DMS153 (cell line): ENCODE measurements at regions not wholly inside any gene's neighbourhood (a gene's known extent, or its start where the extent isn't known, plus 50 kb on each side); places are given as distances from the start of the nearest gene placed in this dataset.
A peak's percentile ranks its signal among the peaks of the same experiment; 100 is the strongest.

ENCODE experiments used
- DNase-seq: peaks from one replicate; lab custom pipeline; 2025; lab: John Stamatoyannopoulos, UW

DNA sequence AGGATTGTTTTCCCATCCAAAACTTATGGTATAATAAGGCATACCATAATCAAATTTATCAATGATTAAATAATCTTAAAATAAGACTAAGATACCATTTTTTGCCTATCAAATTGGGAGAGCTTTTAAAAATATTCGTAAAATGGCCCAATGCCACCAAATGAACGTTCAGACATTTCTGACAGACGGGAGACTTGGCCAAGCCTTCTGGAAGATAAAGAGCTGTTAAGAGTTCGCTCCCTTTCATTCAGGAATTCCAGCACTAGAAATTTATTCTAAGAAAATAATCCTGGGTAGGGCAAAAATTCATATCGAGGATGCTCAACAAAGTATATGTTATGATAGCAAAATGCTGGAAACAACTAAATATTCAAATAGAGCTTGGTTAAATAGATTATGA is 85.6 kb upstream of the NEO1 start:
- DNase-seq: no peak

DNA sequence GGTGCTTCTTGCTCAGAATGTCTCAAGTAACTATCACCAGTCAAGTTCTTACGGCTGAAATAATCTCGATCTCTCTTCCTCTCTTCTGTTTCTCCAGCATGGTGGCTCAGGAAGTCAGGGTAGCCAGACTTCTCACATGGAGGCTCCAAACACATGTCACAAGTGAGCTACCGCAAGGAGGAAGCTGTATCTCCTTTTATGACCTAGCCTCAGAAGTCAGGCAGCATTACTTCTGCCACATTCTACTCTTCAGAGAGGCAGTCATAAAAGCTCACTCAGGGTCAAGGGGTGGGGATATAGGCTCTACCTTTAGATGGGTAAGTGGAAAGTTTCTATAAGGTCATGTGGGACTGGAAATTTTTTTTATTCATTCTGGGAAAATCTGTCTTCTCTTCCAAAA is 86.6 kb upstream of the NEO1 start:
- DNase-seq: no peak

- no peak for DNase-seq
These were observed 87.7 kb upstream of the NEO1 start for GRCh38 chr15:72964542-72964941.

DNA sequence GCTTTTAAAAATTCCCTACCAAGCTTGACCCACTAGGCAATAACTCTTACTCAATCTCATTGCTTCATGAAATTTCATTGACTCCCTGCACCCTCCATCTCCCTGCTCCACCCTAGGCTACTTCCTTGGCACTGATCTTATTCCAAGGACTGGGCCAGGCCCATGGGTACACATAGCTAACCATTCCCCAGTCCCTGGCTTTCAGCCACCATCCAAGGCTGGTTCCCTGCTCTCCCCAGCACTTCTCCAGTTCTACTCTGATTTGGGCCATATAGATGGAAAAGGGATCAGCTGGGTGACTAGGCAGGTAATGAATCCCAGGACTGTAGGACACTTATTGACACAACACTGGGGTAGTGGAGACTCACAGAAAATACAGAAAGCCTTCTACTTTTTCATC is 88.1 kb upstream of the NEO1 start:
- no peak for DNase-seq

DNA sequence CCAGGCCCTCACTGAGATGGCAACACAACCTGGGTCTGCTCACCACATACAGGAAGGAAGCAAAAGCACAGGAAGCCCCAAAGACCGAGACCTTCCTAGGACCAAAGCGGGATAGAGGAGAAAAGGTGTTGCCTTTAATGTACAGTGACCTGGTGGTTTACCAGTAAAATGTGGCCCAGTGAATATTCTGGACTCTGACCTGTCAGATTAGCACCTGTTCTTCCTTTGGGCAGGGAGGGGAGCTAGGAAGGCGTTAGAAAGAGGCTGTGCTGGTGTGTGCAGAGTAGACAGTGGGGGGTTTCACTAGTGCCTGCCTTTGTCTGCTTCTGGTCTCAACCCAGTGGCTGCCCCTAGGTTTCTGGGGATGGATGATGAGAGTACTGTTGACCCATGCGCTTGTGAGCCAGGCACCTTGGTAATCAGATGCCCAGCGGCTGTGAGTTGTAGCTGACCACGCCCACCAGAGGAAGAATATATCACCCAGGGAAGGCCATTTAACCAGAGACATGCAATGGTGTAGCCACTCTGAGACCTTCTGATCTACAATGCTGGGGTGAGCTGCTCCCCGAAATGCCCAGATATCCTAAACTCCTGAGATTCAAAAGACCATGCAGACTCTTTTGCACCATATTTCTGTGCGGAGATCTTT is 90.1 kb upstream of the NEO1 start:
- no peak for DNase-seq

GRCh38 chr15:72961346-72961745 is 90.9 kb upstream of the NEO1 start:
- no peak for DNase-seq

- no peak for DNase-seq
These were observed 93.6 kb upstream of the NEO1 start for GRCh38 chr15:72958634-72959033.

DNA sequence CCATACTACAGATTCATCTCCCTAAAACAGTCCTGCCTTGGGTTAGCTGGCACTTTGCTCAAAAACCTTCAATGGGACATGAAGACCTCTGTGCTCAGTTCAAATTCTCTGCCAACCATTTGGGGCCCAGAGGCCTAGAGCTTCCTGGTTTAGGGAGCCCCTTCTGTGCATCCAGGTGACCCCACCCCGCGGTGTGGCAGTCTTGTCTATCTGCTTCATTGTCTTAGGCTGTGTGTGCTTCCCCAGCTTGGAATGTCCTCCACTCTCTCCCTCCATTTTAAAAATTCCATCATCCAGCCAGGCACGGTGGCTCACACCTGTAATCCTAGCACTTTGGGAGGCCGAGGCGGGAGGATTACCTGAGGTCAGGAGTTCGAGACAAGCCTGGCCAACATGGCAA is 99.0 kb upstream of the NEO1 start:
- no peak for DNase-seq

- no peak for DNase-seq
These were observed 100.1 kb upstream of the NEO1 start for GRCh38 chr15:72952151-72952550.

GRCh38 chr15:72948662-72949061 is 103.6 kb upstream of the NEO1 start:
- DNase-seq: no peak

GRCh38 chr15:72947709-72948108 is 104.6 kb upstream of the NEO1 start:
- DNase-seq: no peak

DNA sequence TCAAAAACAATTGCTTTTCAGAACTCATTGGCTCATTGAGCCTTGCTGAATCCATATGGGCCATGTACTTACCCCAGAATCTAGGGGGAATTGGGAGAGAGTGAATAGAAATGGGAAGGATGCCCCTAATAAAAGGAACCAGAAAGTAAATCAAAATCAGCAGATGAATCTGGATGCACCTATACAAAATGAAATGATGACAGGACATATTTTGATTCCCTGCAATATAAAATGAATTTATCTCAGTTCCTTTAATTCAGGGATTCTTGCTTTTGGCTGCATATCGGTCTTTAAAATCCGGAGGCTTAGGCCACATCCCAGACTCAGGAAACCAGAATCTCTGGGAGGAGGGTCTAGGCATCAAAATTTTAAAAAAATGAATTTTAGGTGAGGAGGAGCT is 107.7 kb upstream of the NEO1 start:
- no peak for DNase-seq

- peak; percentile 0 for DNase-seq
These were observed 112.0 kb upstream of the NEO1 start for GRCh38 chr15:72940229-72940622.

- no peak for DNase-seq
These were observed 112.6 kb upstream of the NEO1 start for GRCh38 chr15:72939514-72940228.

- DNase-seq: no peak
These were observed 115.3 kb upstream of the NEO1 start for GRCh38 chr15:72936691-72937679.

DNA sequence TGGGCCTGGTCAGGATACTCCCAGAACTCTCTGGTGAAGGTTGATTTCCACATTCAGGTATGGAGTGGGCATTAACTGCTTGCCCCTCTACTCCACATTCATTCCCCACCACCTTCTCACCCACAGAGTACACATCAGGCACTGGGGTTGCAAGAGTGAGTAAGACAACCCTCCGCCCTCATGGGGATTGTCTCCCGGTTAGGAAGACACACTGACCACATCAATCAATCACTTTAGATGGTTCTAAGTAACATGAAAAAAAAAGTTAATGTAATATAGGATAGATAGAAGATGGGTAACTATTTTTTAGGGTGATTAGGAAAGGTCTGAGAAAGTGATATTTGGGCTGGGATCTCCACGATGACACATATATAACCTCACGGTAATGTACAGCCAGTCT is 116.0 kb upstream of the NEO1 start:
- DNase-seq: no peak

- DNase-seq: no peak
These were observed 116.7 kb upstream of the NEO1 start for GRCh38 chr15:72935521-72935920.

DNA sequence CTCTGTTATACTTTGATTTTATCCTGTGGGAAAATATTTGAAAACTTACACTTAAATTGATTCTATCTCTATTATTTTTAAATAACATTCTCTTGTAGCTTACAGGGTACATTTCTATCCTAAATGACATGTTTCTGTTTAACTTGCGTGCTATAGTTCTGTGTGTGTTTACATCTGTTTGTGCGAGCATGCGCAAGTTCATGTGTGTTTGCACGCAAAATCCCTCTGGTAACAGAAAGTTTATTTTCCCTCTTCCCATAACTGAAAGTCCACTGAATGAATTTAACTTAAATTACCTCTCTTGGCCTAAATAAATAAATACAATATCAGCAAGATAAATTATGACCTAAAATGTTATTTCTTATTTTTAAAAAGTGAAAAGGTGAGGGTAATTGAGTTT is 117.3 kb upstream of the NEO1 start:
- no peak for DNase-seq

- no peak for DNase-seq
These were observed 118.3 kb upstream of the NEO1 start for GRCh38 chr15:72933976-72934375.

DNA sequence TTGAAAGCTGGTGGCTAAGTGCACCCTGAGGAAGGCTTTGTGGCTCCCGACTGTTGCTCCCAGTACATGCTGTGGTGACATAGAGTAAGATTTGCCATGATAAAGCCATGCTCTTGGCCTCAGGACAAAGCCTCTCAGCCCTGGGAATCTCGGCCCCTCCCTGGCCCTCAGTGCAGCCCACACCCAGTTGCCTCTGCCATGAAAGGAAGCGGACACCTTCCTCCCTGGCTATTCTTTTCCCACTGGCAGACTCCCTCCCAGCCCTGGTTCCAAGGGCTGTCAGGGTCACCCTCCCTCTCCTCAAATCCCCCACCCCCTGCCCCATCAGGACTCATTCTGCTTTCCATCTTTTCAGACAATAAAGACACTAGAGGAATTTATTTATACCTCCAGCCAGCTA is 119.8 kb upstream of the NEO1 start:
- no peak for DNase-seq

GRCh38 chr15:72927451-72927850 is 124.8 kb upstream of the NEO1 start:
- no peak for DNase-seq

DNA sequence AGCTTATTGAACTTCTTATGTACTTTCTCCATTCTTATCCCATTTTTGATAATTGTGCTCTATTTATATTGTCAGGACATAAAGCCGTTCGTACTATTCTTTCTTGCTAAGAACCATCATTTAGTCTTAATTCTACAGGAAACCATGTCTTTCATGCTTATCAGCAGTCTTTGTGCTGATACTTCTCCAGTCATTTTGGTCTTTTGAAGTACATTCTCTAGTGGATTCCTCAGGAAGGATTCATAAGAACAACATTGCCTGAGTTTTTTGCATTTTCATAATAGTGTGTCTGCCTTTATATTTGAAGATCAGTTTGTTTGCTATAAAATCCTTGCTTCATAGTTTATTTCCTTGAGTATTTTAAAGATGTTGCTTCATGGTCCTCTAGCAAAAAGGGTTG is 126.6 kb upstream of the NEO1 start:
- DNase-seq: no peak

DNA sequence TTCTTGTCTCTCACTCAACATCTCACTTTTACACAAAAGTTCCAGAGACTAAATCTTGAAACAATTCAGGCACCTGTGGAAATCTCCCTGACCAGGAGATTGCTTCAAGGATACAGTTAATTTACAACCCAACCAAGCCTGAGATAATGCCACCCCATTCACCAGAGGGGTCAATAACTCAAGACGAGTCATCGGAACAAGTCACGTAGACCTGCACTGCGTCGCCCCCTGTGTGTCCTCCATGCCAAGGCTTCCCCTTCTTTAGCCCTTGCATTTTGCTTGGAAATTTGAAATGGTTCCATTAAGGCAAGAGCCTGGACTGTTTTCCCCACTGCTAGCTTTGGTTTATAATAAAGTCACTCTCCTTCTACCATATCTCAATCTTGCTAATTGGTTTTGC is 129.0 kb upstream of the NEO1 start:
- DNase-seq: no peak
